ENCODE measurements at regions not wholly inside any gene's neighbourhood (a gene's known extent, or its start where the extent isn't known, plus 50 kb on each side); places are given as distances from the start of the nearest gene placed in this dataset.

DNA sequence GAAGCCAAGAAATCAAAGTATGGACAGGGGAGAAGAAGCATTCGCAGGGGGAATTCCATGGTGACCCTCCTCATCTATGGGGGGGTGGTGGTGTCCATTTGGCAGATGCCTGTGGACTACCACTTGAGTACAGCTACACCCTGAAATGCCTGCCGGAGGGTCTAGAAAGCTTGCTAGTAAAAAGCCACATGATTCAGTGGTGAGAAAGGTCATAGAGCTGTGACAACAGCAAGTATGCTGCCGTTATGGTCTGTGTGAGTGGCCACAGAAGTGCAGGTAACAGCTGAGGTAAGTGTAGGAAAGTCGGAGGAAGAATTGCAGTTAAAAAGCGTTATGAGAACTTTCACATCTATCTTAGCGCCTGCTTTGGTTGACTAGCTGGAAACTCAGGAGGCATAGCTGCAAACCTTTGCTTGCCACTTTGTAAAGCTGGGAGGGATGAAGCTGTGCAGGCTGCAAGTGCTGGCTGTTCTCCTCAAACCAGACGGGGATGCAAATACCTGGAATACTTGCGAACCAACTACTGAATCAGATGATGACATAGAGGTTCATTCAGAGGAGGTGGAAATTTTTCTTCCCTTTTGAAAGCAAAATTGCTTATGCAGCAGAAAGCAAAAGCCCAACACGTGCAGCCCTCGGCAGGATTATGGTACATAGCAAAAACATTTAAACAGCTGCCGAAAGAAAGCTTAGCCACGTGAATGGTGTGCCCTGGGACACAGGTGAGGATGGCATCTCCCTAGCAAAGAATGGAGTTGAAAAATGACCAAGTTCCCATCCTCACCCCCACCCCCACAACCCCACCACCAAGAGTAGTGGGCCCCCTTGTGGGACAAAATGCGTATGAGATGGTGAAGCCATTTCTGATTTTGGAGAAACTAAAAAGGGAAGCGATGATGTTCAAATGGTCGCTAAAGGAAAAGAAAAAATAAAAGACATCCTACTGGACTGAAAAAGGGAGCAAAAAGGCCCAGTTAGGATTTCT, 287.0 kb downstream of the RERGL start:
- 79% methylated on average over 15 of the region's 15 CpGs for WGBS, 2 donors
- intact Hi-C loops (cut with DNase I), result no loop called here
- no peak for TF ChIP-seq POLR2AphosphoS5 (IDR thresholded peaks at IDR 0.05)
- TF ChIP-seq EP300 (IDR thresholded peaks at IDR 0.05), result no peak
- TF ChIP-seq, protein P1, sequence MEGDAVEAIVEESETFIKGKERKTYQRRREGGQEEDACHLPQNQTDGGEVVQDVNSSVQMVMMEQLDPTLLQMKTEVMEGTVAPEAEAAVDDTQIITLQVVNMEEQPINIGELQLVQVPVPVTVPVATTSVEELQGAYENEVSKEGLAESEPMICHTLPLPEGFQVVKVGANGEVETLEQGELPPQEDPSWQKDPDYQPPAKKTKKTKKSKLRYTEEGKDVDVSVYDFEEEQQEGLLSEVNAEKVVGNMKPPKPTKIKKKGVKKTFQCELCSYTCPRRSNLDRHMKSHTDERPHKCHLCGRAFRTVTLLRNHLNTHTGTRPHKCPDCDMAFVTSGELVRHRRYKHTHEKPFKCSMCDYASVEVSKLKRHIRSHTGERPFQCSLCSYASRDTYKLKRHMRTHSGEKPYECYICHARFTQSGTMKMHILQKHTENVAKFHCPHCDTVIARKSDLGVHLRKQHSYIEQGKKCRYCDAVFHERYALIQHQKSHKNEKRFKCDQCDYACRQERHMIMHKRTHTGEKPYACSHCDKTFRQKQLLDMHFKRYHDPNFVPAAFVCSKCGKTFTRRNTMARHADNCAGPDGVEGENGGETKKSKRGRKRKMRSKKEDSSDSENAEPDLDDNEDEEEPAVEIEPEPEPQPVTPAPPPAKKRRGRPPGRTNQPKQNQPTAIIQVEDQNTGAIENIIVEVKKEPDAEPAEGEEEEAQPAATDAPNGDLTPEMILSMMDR (IDR thresholded peaks at IDR 0.05), result no peak
- no peak for TF ChIP-seq POLR2A (IDR thresholded peaks at IDR 0.05)
- Histone ChIP-seq H3K27me3 (no peaks in the 10 kb centered on the region), H3K4me3 (no peak overlapping the region), H3K27ac (no peak overlapping the region), H3K9me3 (no peaks in the 10 kb centered on the region), H3K4me1 (no peaks in the 10 kb centered on the region), H3K36me3 (no peaks in the 10 kb centered on the region)
- DNase-seq, result no peak

DNA sequence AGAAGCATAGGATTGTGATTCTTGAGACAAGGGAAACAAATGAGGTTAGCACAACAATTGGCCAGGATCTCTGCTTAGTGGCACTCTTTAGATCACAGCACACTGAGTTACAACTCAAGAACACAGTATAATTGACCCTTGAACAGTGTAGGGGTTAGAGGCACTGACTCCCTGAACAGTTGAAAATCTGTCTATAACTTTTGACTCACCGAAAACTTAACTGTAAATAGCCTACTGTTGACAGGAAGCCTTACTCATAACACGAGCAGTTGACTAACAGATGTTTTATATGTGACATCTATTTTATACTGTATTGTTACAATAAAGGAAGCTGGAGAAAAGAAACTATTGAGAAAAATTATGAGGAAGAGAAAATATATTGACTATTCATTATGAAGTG, 296.1 kb downstream of the RERGL start:
- Histone ChIP-seq H3K4me1 (no peaks in the 10 kb centered on the region), H3K36me3 (no peaks in the 10 kb centered on the region), H3K27me3 (no peaks in the 10 kb centered on the region), H3K4me3 (no peak overlapping the region), H3K9me3 (no peaks in the 10 kb centered on the region), H3K27ac (no peak overlapping the region)
- 58 to 66% methylated on average over 2 of the region's 2 CpGs for WGBS, 2 donors
- TF ChIP-seq POLR2AphosphoS5 (IDR thresholded peaks at IDR 0.05), result no peak
- no peak for DNase-seq
- intact Hi-C loops (cut with DNase I), result no loop called here

GRCh38 chr12:17778242-17778641, 311.8 kb downstream of the RERGL start:
- intact Hi-C loops (cut with DNase I), result no loop called here
- Histone ChIP-seq H3K4me1 (no peaks in the 10 kb centered on the region), H3K27ac (no peak overlapping the region), H3K9me3 (peaks cover 0 to 4% (median 0%) of the 10 kb centered on the region in 4 donors), H3K27me3 (no peaks in the 10 kb centered on the region), H3K36me3 (no peaks in the 10 kb centered on the region), H3K4me3 (no peak overlapping the region)
- DNase-seq, result no peak
- TF ChIP-seq EP300 (IDR thresholded peaks at IDR 0.05) (no peak), POLR2AphosphoS5 (IDR thresholded peaks at IDR 0.05) (no peak), POLR2A (IDR thresholded peaks at IDR 0.05) (no peak)
- TF ChIP-seq, protein P1 (IDR thresholded peaks at IDR 0.05), result no peak

GRCh38 chr12:17763366-17763765, 326.6 kb downstream of the RERGL start:
- intact Hi-C loops (cut with DNase I), result no loop called here
- H3K4me1 ChIP-seq, result no peaks in the 10 kb centered on the region
- H3K9me3 ChIP-seq, result peaks cover 0 to 9% (median 0%) of the 10 kb centered on the region in 4 donors
- H3K36me3 ChIP-seq, result no peaks in the 10 kb centered on the region
- no peak for DNase-seq
- H3K4me3 ChIP-seq, result no peak overlapping the region
- no peaks in the 10 kb centered on the region for H3K27me3 ChIP-seq
- no peak for TF ChIP-seq POLR2A (IDR thresholded peaks at IDR 0.05)
- TF ChIP-seq EP300 (IDR thresholded peaks at IDR 0.05), result no peak
- TF ChIP-seq, protein P1 (IDR thresholded peaks at IDR 0.05), result no peak
- WGBS, 2 donors, result 91 to 92% methylated on average over 4 of the region's 4 CpGs
- no peak overlapping the region for H3K27ac ChIP-seq

- H3K27ac ChIP-seq, result no peak overlapping the region
- no peaks in the 10 kb centered on the region for H3K36me3 ChIP-seq
- intact Hi-C loops (cut with DNase I), result no loop called here
- H3K27me3 ChIP-seq, result no peaks in the 10 kb centered on the region
- TF ChIP-seq EP300 (IDR thresholded peaks at IDR 0.05), result no peak
- no peak for TF ChIP-seq POLR2A (IDR thresholded peaks at IDR 0.05)
- TF ChIP-seq, protein P1 (IDR thresholded peaks at IDR 0.05), result no peak
- no peak for TF ChIP-seq POLR2AphosphoS5 (IDR thresholded peaks at IDR 0.05)
- H3K9me3 ChIP-seq, result peaks cover 0 to 12% (median 3%) of the 10 kb centered on the region in 4 donors
- H3K4me1 ChIP-seq, result no peaks in the 10 kb centered on the region
- WGBS, 2 donors, result 86 to 91% methylated on average over 8 of the region's 8 CpGs
- H3K4me3 ChIP-seq, result no peak overlapping the region
- DNase-seq, result no peak
Measured at GRCh38 chr12:17759982-17760381, 330.0 kb downstream of the RERGL start.

All from sigmoid colon (tissue), 6 donors.